Ishikawa (cell line): ENCODE measurements at regions not wholly inside any gene's neighbourhood (a gene's known extent, or its start where the extent isn't known, plus 50 kb on each side); places are given as distances from the start of the nearest gene placed in this dataset.

Experiments used
- CEBPB ChIP-seq: IDR thresholded peaks from 2 replicates; pipeline ENCODE4 v1.6.1; 2012
- CREB1 ChIP-seq: IDR thresholded peaks from 2 replicates; pipeline ENCODE4 v1.6.1; 2012; ENCODE audit warnings: low read depth
- EGR1 ChIP-seq: IDR thresholded peaks from 2 replicates; pipeline ENCODE4 v1.6.1; 2012
- EP300 ChIP-seq: IDR thresholded peaks from 2 replicates; pipeline ENCODE4 v1.6.1; 2012; ENCODE audit warnings: borderline replicate concordance
- FOXM1 ChIP-seq: IDR thresholded peaks from 2 replicates; pipeline ENCODE4 v1.6.1; 2012; ENCODE audit warnings: low read depth, borderline replicate concordance
- MAX ChIP-seq: IDR thresholded peaks from 2 replicates; pipeline ENCODE4 v1.6.1; 2012
- NFIC ChIP-seq: IDR thresholded peaks from 2 replicates; pipeline ENCODE4 v1.6.1; 2012
- RAD21 ChIP-seq: IDR thresholded peaks from 2 replicates; pipeline ENCODE4 v1.6.1; 2012; ENCODE audit warnings: low read depth
- REST ChIP-seq: IDR thresholded peaks from 2 replicates; pipeline ENCODE4 v1.6.1; 2012; ENCODE audit warnings: low read depth, mild to moderate bottlenecking
- TAF1 ChIP-seq: IDR thresholded peaks from 2 replicates; pipeline ENCODE4 v1.6.1; 2012; ENCODE audit warnings: low read depth, mild to moderate bottlenecking
- TCF12 ChIP-seq: IDR thresholded peaks from 2 replicates; pipeline ENCODE4 v1.6.1; 2012; ENCODE audit warnings: low read depth
- TEAD4 ChIP-seq: IDR thresholded peaks from 2 replicates; pipeline ENCODE4 v1.6.1; 2012
- USF1 ChIP-seq: IDR thresholded peaks from 2 replicates; pipeline ENCODE4 v1.6.1; 2012
- YY1 ChIP-seq: IDR thresholded peaks from 2 replicates; pipeline ENCODE4 v1.6.1; 2012; ENCODE audit warnings: low read depth
- ZBTB7A ChIP-seq: IDR thresholded peaks from 2 replicates; pipeline ENCODE4 v1.6.1; 2012; ENCODE audit warnings: low read depth

- TF ChIP-seq USF1, result no peak
- TF ChIP-seq RAD21, result no peak
- TF ChIP-seq TAF1, result no peak
- no peak for TF ChIP-seq YY1
- TF ChIP-seq CEBPB, result no peak
- no peak for TF ChIP-seq NFIC
- TF ChIP-seq ZBTB7A, result no peak
- TF ChIP-seq TCF12, result no peak
Measured at GRCh38 chr9:20037699-20038098, 248.9 kb upstream of the SLC24A2 start.

- no peak for TF ChIP-seq CEBPB
- no peak for TF ChIP-seq RAD21
- no peak for TF ChIP-seq EGR1
- no peak for TF ChIP-seq TAF1
- no peak for TF ChIP-seq REST
- no peak for TF ChIP-seq ZBTB7A
- no peak for TF ChIP-seq EP300
- TF ChIP-seq USF1, result no peak
- no peak for TF ChIP-seq TEAD4
- no peak for TF ChIP-seq NFIC
Measured at GRCh38 chr9:20033511-20033910, 244.7 kb upstream of the SLC24A2 start.

- no peak for TF ChIP-seq EP300
- TF ChIP-seq CEBPB, result no peak
- no peak for TF ChIP-seq TAF1
- no peak for TF ChIP-seq CREB1
- TF ChIP-seq USF1, result no peak
- TF ChIP-seq FOXM1, result no peak
- TF ChIP-seq RAD21, result no peak
- TF ChIP-seq MAX, result no peak
- no peak for TF ChIP-seq NFIC
- no peak for TF ChIP-seq YY1
- TF ChIP-seq REST, result no peak
- TF ChIP-seq TCF12, result no peak
- TF ChIP-seq TEAD4, result no peak
Measured at GRCh38 chr9:20032413-20033006, 243.7 kb upstream of the SLC24A2 start.

- TF ChIP-seq FOXM1 (no peak), USF1 (no peak), CEBPB (no peak), ZBTB7A (no peak), EGR1 (no peak), MAX (no peak), EP300 (no peak), YY1 (no peak), REST (no peak), TAF1 (no peak), NFIC (no peak)
Measured at GRCh38 chr9:20031836-20032235, 243.0 kb upstream of the SLC24A2 start.
